ENCODE measurements at regions not wholly inside any gene's neighbourhood (a gene's known extent, or its start where the extent isn't known, plus 50 kb on each side); places are given as distances from the start of the nearest gene placed in this dataset.
"Not testable (repeated sequence)": the region's sequence is repeated elsewhere in the genome, so short reads cannot be mapped to it uniquely, and the experiment has no call there.

DNA sequence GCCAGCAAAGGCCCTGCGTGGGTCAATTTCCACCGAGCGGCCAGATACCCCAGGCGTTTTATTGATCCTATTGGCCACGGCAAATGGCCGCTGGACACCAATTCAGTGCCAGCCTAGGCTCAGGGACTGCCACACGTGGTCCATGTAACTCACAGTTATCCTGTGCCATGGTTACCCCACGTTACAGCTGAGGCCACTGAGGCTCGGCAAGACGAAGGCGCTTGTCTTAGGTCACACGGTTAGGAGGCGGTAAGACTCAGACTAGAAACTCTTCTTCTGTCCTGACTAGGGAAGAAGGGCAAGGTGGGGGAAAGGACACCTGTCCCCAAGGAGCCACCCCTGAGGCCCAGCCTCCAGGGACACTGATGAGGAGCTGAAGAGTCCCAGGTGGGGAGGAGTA is 381.1 kb upstream of the ZNF722 start:
- TF ChIP-seq, protein P1, sequence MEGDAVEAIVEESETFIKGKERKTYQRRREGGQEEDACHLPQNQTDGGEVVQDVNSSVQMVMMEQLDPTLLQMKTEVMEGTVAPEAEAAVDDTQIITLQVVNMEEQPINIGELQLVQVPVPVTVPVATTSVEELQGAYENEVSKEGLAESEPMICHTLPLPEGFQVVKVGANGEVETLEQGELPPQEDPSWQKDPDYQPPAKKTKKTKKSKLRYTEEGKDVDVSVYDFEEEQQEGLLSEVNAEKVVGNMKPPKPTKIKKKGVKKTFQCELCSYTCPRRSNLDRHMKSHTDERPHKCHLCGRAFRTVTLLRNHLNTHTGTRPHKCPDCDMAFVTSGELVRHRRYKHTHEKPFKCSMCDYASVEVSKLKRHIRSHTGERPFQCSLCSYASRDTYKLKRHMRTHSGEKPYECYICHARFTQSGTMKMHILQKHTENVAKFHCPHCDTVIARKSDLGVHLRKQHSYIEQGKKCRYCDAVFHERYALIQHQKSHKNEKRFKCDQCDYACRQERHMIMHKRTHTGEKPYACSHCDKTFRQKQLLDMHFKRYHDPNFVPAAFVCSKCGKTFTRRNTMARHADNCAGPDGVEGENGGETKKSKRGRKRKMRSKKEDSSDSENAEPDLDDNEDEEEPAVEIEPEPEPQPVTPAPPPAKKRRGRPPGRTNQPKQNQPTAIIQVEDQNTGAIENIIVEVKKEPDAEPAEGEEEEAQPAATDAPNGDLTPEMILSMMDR (IDR thresholded peaks at IDR 0.05; ENCODE audit: insufficient read depth, low read length): not testable (repeated sequence)
- TF ChIP-seq, protein P2, sequence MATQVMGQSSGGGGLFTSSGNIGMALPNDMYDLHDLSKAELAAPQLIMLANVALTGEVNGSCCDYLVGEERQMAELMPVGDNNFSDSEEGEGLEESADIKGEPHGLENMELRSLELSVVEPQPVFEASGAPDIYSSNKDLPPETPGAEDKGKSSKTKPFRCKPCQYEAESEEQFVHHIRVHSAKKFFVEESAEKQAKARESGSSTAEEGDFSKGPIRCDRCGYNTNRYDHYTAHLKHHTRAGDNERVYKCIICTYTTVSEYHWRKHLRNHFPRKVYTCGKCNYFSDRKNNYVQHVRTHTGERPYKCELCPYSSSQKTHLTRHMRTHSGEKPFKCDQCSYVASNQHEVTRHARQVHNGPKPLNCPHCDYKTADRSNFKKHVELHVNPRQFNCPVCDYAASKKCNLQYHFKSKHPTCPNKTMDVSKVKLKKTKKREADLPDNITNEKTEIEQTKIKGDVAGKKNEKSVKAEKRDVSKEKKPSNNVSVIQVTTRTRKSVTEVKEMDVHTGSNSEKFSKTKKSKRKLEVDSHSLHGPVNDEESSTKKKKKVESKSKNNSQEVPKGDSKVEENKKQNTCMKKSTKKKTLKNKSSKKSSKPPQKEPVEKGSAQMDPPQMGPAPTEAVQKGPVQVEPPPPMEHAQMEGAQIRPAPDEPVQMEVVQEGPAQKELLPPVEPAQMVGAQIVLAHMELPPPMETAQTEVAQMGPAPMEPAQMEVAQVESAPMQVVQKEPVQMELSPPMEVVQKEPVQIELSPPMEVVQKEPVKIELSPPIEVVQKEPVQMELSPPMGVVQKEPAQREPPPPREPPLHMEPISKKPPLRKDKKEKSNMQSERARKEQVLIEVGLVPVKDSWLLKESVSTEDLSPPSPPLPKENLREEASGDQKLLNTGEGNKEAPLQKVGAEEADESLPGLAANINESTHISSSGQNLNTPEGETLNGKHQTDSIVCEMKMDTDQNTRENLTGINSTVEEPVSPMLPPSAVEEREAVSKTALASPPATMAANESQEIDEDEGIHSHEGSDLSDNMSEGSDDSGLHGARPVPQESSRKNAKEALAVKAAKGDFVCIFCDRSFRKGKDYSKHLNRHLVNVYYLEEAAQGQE (IDR thresholded peaks at IDR 0.05; ENCODE audit: insufficient replicate concordance, low read depth): not testable (repeated sequence)
- TF ChIP-seq POLR2AphosphoS5 (IDR thresholded peaks at IDR 0.05; ENCODE audit: low read depth); SPI1 (IDR thresholded peaks at IDR 0.05; ENCODE audit: borderline replicate concordance, low read depth): not testable (repeated sequence)

All from HL-60 (cell line).